HFF-Myc (cell line): ENCODE measurements at regions not wholly inside any gene's neighbourhood (a gene's known extent, or its start where the extent isn't known, plus 50 kb on each side); places are given as distances from the start of the nearest gene placed in this dataset.

Experiments used
- DNase-seq: peaks from one replicate; pipeline ENCODE4 v3.0.0-alpha.2; 2011; ENCODE audit warnings: low read depth; ENCODE audit errors: extremely low read depth
- H3K4me3 ChIP-seq: replicated peaks from 2 replicates; pipeline ENCODE4 v1.5.1; 2011; ENCODE audit warnings: low read depth, mild to moderate bottlenecking, control low read depth, low read length
- TF ChIP-seq, protein P1 (sequence below): IDR thresholded peaks from 2 replicates; pipeline ENCODE4 v1.5.1; 2012; ENCODE audit warnings: mild to moderate bottlenecking, low read depth, low read length, control low read depth; ENCODE audit errors: missing control alignments

DNA sequence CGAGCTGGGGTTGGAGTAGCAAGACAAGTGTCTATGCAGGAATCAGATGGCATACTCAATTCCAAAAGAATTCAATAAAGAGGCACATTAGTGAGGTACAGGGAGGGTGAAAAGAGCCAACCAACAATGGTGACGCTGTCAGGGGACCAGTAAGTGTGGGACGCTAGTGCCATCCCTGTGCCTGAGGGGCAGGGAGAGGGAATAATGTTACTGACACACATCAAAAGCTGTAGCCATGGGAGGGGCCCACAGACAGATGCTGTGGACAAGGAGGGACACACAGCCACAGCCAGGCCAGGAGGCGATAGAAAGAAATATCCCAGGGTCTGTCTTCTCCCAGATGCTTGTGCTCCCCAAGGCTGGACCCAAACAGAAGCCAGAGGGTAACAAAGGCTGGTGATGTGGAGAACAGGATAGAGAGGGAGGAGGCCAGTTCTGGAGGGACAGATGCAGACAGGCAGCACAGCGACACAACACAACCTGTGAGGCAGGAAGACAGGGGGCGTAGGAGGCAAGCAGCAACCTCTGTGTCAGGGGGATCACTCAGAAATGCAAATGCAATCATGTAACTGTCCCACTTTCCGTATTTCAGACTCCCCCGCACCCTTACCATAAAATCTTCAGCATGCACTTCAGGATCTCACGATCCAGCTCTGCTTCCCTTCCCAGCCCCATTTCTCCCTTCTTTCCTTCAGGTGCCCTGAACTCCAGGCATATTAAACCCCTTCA is 240.5 kb upstream of the FZD8 start:
- H3K4me3 ChIP-seq, result no peak overlapping the region
- TF ChIP-seq, protein P1, sequence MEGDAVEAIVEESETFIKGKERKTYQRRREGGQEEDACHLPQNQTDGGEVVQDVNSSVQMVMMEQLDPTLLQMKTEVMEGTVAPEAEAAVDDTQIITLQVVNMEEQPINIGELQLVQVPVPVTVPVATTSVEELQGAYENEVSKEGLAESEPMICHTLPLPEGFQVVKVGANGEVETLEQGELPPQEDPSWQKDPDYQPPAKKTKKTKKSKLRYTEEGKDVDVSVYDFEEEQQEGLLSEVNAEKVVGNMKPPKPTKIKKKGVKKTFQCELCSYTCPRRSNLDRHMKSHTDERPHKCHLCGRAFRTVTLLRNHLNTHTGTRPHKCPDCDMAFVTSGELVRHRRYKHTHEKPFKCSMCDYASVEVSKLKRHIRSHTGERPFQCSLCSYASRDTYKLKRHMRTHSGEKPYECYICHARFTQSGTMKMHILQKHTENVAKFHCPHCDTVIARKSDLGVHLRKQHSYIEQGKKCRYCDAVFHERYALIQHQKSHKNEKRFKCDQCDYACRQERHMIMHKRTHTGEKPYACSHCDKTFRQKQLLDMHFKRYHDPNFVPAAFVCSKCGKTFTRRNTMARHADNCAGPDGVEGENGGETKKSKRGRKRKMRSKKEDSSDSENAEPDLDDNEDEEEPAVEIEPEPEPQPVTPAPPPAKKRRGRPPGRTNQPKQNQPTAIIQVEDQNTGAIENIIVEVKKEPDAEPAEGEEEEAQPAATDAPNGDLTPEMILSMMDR, result peak; percentile 19
- DNase-seq, result no peak

- TF ChIP-seq, protein P1, result no peak
Measured at GRCh38 chr10:35881320-35881719, 239.2 kb upstream of the FZD8 start.

GRCh38 chr10:35876248-35876647 is 234.2 kb upstream of the FZD8 start:
- H3K4me3 ChIP-seq, result no peak overlapping the region
- no peak for DNase-seq
- TF ChIP-seq, protein P1, result no peak

More at GRCh38 chr10:35881320-35881719, 239.2 kb upstream of the FZD8 start:
- no peak for DNase-seq
- no peak overlapping the region for H3K4me3 ChIP-seq

- DNase-seq, result no peak
- TF ChIP-seq, protein P1, result no peak
- no peak overlapping the region for H3K4me3 ChIP-seq
Measured at GRCh38 chr10:35875016-35875676, 233.1 kb upstream of the FZD8 start.

DNA sequence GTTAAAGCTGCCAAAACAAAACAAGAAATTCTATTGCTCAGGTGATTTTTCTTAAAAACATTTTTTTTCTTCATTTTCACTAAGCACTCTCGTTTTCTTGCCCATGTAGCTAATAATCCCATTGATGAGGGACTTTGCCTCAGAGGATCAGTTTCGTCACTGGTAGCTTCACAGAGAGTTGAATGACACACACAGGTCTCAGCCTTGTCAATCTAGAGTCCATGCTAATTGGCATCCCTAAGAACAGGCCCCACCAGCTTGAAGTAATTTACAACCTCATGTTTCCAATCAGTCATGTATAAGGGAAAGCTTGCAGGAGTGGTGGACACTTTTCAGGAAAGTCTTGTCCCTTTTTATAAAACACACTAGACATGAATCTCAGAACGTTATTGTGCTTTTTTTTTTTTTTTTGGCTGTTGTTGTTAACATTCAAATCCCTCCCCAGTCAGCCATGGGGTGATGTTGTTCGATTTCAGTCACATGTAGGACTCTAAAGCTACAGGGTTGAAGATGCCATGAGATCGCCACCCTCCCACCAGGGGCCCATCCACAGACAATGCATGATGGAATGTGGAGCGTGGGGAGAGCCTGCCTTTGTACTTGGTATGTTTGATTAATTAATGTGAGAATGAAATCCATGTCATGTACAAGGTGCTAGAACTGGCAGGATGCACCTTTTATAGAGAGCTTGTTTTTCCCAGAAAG is 232.4 kb upstream of the FZD8 start:
- TF ChIP-seq, protein P1, result no peak
- no peak for DNase-seq
- no peak overlapping the region for H3K4me3 ChIP-seq

DNA sequence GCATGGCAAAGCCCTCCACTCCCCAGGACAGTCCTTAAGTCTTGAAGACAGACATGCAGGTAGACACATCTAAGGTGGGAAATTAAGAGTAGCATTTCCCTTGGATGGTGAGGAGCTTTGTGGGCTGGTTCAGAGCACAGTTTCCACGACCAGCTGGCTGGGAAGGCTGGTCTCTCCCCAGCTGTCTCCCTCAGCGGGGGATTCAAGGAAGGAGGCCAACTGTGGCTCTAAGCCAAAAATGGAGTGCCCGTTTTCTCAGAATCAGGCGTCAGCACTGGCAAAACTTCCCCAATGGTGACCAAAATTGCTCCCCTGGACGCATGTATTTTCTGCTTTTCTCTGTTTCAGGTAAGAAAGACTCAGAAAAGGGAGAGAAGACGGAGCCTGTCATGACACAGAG is 230.6 kb upstream of the FZD8 start:
- TF ChIP-seq, protein P1, result no peak
- no peak overlapping the region for H3K4me3 ChIP-seq
- no peak for DNase-seq
